HCT116 (cell line): ENCODE measurements at regions not wholly inside any gene's neighbourhood (a gene's known extent, or its start where the extent isn't known, plus 50 kb on each side); places are given as distances from the start of the nearest gene placed in this dataset.

Experiments used
- ATAC-seq: fragments of 200-7000 bp; cut with Tn5 transposase; 2 replicates; pipeline ENCODE4 v1.9.1; 2020; ENCODE audit warnings: mild to moderate bottlenecking, moderate library complexity
- BruUV-seq: library from RNA; stranded (reverse); fragments of 400-500 nt; replicated peaks from 2 replicates; lab custom pipeline; 2021; lab: Mats Ljungman, UMichigan
- CTCF ChIA-PET: fragments of 300-600 bp; sonication (Branson Sonifier 250); formaldehyde crosslinking; loops from one replicate; lab custom pipeline; 2021; ENCODE audit warnings: antibody characterized with exemption; lab: Charles Lee
- POLR2A ChIA-PET: fragments of 300-600, 350-600 bp; sonication (Branson Sonifier 250); formaldehyde crosslinking; loops from one replicate; lab custom pipeline; 2021; ENCODE audit warnings: antibody characterized with exemption; lab: Charles Lee
- RAD21 ChIA-PET, 2 experiments: fragments of 300-600 bp; sonication (Branson Sonifier 250); formaldehyde crosslinking; loops; one replicate each; lab custom pipeline; 2023; ENCODE audit warnings: low total read pairs in 2 of 2; ENCODE audit not compliant: uncharacterized antibody in 2 of 2, unreplicated experiment in 2 of 2, low non-redundant PET in 1 of 2; lab: Charles Lee
- DNase-seq: peaks from one replicate; pipeline ENCODE4 v3.0.0-alpha.2; 2010; ENCODE audit warnings: low read depth, low spot score
- H2AFZ ChIP-seq: fragments of 200-600 bp; shearing (Covaris generic), sonication (generic); 2 replicates; pipeline ENCODE4 v1.6.1; 2017; ENCODE audit warnings: low read depth, mixed run types, mixed read lengths, antibody characterized with exemption, low read length; ENCODE audit not compliant: poor library complexity, severe bottlenecking
- H3K27ac ChIP-seq: 2 replicates; pipeline ENCODE4 v1.5.1; 2012; ENCODE audit warnings: low read depth, low read length
- H3K27me3 ChIP-seq: fragments of 200-600 bp; sonication (generic); 2 replicates; pipeline ENCODE4 v1.6.1; 2016; ENCODE audit warnings: mixed run types, low read length, mixed read lengths; ENCODE audit not compliant: insufficient read depth
- H3K36me3 ChIP-seq, 2 experiments: fragments of 200-500 bp in 1 of 2; fragments of 200-600 bp in 1 of 2; sonication (Bioruptor generic) in 1 of 2; sonication (generic) in 1 of 2; 2 replicates each; pipeline versions ENCODE4 v1.5.1 to v1.6.1; 2014 to 2016; ENCODE audit warnings: low read length in 2 of 2, inconsistent platforms in 1 of 2, mixed read lengths in 1 of 2, mixed run types in 1 of 2; ENCODE audit not compliant: insufficient read depth in 2 of 2, control insufficient read depth in 1 of 2
- H3K4me1 ChIP-seq, 2 experiments: fragments of 200-600 bp in 1 of 2; sonication (generic) in 1 of 2; 2 replicates each; pipeline versions ENCODE4 v1.5.1 to v1.6.1; 2012 to 2017; ENCODE audit warnings: low read length in 2 of 2, inconsistent platforms in 1 of 2, mild to moderate bottlenecking in 1 of 2, mixed read lengths in 1 of 2, mixed run types in 1 of 2, moderate library complexity in 1 of 2; ENCODE audit not compliant: insufficient read depth in 2 of 2, control insufficient read depth in 1 of 2
- H3K4me2 ChIP-seq: fragments of 200-600 bp; sonication (generic); 2 replicates; pipeline ENCODE4 v1.6.1; 2017; ENCODE audit warnings: mixed run types, low read length, mixed read lengths
- H3K4me3 ChIP-seq, 2 experiments: fragments of 200-600 bp in 1 of 2; sonication (generic) in 1 of 2; replicated peaks in 1 of 2; 2 replicates each; pipeline ENCODE4 v1.5.1; 2011 to 2016; ENCODE audit warnings: low read length in 2 of 2, control low read depth in 1 of 2, low read depth in 1 of 2, mild to moderate bottlenecking in 1 of 2, mixed read lengths in 1 of 2, mixed run types in 1 of 2
- H3K79me2 ChIP-seq: fragments of 200-600 bp; sonication (generic); 2 replicates; pipeline ENCODE4 v1.6.1; 2017; ENCODE audit warnings: mild to moderate bottlenecking, mixed run types, low read length, moderate library complexity, mixed read lengths; ENCODE audit not compliant: insufficient read depth
- H3K9ac ChIP-seq: fragments of 200-600 bp; sonication (generic); 2 replicates; pipeline ENCODE4 v1.6.1; 2016; ENCODE audit warnings: low read length, mixed read lengths
- H3K9me2 ChIP-seq: fragments of 200-600 bp; sonication (generic), shearing (Covaris generic); 2 replicates; pipeline ENCODE4 v1.6.1; 2017; ENCODE audit warnings: mixed run types, mild to moderate bottlenecking, moderate library complexity; ENCODE audit not compliant: insufficient read depth
- H3K9me3 ChIP-seq, 2 experiments: fragments of 200-500 bp in 1 of 2; fragments of 200-600 bp in 1 of 2; sonication (Bioruptor generic) in 1 of 2; sonication (generic) in 1 of 2; 2 replicates each; pipeline ENCODE4 v1.6.1; 2014 to 2017; ENCODE audit warnings: low read length in 2 of 2, mixed read lengths in 2 of 2, inconsistent platforms in 1 of 2, low read depth in 1 of 2, mild to moderate bottlenecking in 1 of 2, mixed run types in 1 of 2, moderate library complexity in 1 of 2; ENCODE audit not compliant: control insufficient read depth in 1 of 2, insufficient read depth in 1 of 2
- H4K20me1 ChIP-seq: fragments of 200-600 bp; sonication (generic), shearing (Covaris generic); 2 replicates; pipeline ENCODE4 v1.6.1; 2017; ENCODE audit warnings: mixed run types, mild to moderate bottlenecking, moderate library complexity; ENCODE audit not compliant: insufficient read depth
- CBX3 ChIP-seq: IDR thresholded peaks from 2 replicates; pipeline ENCODE4 v1.6.1; 2012; ENCODE audit warnings: low read depth
- ELF1 ChIP-seq: IDR thresholded peaks from 2 replicates; pipeline ENCODE4 v1.6.1; 2012; ENCODE audit warnings: low read depth, borderline replicate concordance
- EZH2 ChIP-seq: fragments of 200-600 bp; sonication (generic); IDR thresholded peaks from 2 replicates; pipeline ENCODE4 v1.6.1; 2017; ENCODE audit warnings: antibody characterized with exemption, mixed run types
- EZH2phosphoT487 ChIP-seq: fragments of 200-600 bp; IDR thresholded peaks from 2 replicates; pipeline ENCODE4 v1.6.1; 2018; ENCODE audit warnings: antibody characterized with exemption, borderline replicate concordance
- FOSL1 ChIP-seq: IDR thresholded peaks from 2 replicates; pipeline ENCODE4 v1.6.1; 2012; ENCODE audit warnings: low read depth
- JUND ChIP-seq: IDR thresholded peaks from 2 replicates; pipeline ENCODE4 v1.6.1; 2012
- RAD21 ChIP-seq: IDR thresholded peaks from 2 replicates; pipeline ENCODE4 v1.6.1; 2012; ENCODE audit warnings: low read depth, mild to moderate bottlenecking
- SIN3A ChIP-seq: IDR thresholded peaks from 2 replicates; pipeline ENCODE4 v1.6.1; 2012; ENCODE audit warnings: low read depth
- YY1 ChIP-seq: IDR thresholded peaks from 2 replicates; pipeline ENCODE4 v1.6.1; 2011; ENCODE audit warnings: low read length, low read depth, moderate library complexity, mild to moderate bottlenecking; ENCODE audit not compliant: insufficient replicate concordance; ENCODE audit errors: extremely low read depth
- ZFX ChIP-seq: fragments of 450-650 bp; IDR thresholded peaks from 2 replicates; pipeline ENCODE4 v1.6.1; 2017
- ZNF274 ChIP-seq: fragments of 200-500 bp; sonication (Bioruptor generic); IDR thresholded peaks from 2 replicates; pipeline ENCODE4 v1.6.1; 2014; ENCODE audit warnings: mild to moderate bottlenecking, low read depth, low read length, inconsistent platforms
- intact Hi-C: fragments of 100-400 bp; cut with micrococcal nuclease; formaldehyde crosslinking; loops from 2 replicates; pipeline ENCODE4 v1.10.0; 2022
- TF ChIP-seq, protein P1 (sequence below): IDR thresholded peaks from 2 replicates; pipeline ENCODE4 v1.6.1; 2012; ENCODE audit warnings: low read depth
- TF ChIP-seq, protein P2 (sequence below), 3 experiments: fragments of 200-600 bp in 1 of 3; sonication (generic) in 1 of 3; IDR thresholded peaks in 2 of 3; conservative IDR thresholded peaks in 1 of 3; 2 replicates each; pipeline ENCODE4 v1.5.1; 2012 to 2017; ENCODE audit warnings: low read depth in 2 of 3, low read length in 2 of 3, antibody characterized with exemption in 1 of 3, borderline replicate concordance in 1 of 3, control low read depth in 1 of 3, mild to moderate bottlenecking in 1 of 3, mixed read lengths in 1 of 3, mixed run types in 1 of 3, moderate library complexity in 1 of 3; ENCODE audit not compliant: insufficient read depth in 1 of 3
- TF ChIP-seq, protein P3 (sequence below): IDR thresholded peaks from 2 replicates; pipeline ENCODE4 v1.6.1; 2012

DNA sequence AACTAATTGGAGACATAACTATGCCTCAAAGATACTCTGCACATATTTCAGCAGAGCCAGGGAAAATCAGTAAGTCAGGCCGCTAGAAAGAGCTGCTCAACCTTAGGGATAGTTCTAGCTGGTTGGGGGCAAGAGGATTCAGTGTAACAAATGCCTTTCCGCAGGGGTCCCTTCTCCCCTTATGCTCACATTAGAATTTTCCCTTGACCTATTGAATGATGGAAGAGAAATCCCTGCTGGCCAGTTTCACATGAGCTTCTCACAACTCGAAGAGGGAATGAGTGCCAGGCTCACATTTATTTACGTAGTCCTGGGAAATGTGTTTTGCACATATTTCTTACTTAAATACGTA, 66.2 kb upstream of the USP9X start:
- ChIA-PET RAD21 (no interaction called here), POLR2A (no interaction called here), CTCF (no interaction called here)
- Histone ChIP-seq H3K4me1 (peaks cover 4 to 22% of the 10 kb centered on the region in 2 experiments), H3K27me3 (no peaks in the 10 kb centered on the region), H3K79me2 (no peaks in the 10 kb centered on the region), H3K27ac (no peak overlapping the region), H3K9ac (no peak overlapping the region), H3K36me3 (no peaks in the 10 kb centered on the region), H4K20me1 (no peaks in the 10 kb centered on the region), H3K4me3 (no peak overlapping the region), H3K9me3 (no peaks in the 10 kb centered on the region), H3K4me2 (no peak overlapping the region), H3K9me2 (no peaks in the 10 kb centered on the region), H2AFZ (no peak overlapping the region)
- BruUV-seq = no TSS peak
- ATAC-seq (no peak), DNase-seq (no peak)
- intact Hi-C loops = no loop called here
- TF ChIP-seq EZH2phosphoT487 (no peak), RAD21 (no peak), CBX3 (no peak), ELF1 (no peak), EZH2 (no peak), SIN3A (no peak), FOSL1 (no peak), YY1 (no peak), JUND (no peak), ZFX (no peak), ZNF274 (no peak)
- TF ChIP-seq, protein P1, sequence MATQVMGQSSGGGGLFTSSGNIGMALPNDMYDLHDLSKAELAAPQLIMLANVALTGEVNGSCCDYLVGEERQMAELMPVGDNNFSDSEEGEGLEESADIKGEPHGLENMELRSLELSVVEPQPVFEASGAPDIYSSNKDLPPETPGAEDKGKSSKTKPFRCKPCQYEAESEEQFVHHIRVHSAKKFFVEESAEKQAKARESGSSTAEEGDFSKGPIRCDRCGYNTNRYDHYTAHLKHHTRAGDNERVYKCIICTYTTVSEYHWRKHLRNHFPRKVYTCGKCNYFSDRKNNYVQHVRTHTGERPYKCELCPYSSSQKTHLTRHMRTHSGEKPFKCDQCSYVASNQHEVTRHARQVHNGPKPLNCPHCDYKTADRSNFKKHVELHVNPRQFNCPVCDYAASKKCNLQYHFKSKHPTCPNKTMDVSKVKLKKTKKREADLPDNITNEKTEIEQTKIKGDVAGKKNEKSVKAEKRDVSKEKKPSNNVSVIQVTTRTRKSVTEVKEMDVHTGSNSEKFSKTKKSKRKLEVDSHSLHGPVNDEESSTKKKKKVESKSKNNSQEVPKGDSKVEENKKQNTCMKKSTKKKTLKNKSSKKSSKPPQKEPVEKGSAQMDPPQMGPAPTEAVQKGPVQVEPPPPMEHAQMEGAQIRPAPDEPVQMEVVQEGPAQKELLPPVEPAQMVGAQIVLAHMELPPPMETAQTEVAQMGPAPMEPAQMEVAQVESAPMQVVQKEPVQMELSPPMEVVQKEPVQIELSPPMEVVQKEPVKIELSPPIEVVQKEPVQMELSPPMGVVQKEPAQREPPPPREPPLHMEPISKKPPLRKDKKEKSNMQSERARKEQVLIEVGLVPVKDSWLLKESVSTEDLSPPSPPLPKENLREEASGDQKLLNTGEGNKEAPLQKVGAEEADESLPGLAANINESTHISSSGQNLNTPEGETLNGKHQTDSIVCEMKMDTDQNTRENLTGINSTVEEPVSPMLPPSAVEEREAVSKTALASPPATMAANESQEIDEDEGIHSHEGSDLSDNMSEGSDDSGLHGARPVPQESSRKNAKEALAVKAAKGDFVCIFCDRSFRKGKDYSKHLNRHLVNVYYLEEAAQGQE = no peak
- TF ChIP-seq, protein P2, sequence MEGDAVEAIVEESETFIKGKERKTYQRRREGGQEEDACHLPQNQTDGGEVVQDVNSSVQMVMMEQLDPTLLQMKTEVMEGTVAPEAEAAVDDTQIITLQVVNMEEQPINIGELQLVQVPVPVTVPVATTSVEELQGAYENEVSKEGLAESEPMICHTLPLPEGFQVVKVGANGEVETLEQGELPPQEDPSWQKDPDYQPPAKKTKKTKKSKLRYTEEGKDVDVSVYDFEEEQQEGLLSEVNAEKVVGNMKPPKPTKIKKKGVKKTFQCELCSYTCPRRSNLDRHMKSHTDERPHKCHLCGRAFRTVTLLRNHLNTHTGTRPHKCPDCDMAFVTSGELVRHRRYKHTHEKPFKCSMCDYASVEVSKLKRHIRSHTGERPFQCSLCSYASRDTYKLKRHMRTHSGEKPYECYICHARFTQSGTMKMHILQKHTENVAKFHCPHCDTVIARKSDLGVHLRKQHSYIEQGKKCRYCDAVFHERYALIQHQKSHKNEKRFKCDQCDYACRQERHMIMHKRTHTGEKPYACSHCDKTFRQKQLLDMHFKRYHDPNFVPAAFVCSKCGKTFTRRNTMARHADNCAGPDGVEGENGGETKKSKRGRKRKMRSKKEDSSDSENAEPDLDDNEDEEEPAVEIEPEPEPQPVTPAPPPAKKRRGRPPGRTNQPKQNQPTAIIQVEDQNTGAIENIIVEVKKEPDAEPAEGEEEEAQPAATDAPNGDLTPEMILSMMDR (IDR thresholded peaks at IDR 0.05 in 2 of 3, conservative IDR thresholded peaks at IDR 0.05 in 1 of 3; ENCODE audit: borderline replicate concordance in 1 of 3, insufficient read depth in 1 of 3, low read depth in 2 of 3, low read length in 2 of 3) = no peak
- TF ChIP-seq, protein P3, sequence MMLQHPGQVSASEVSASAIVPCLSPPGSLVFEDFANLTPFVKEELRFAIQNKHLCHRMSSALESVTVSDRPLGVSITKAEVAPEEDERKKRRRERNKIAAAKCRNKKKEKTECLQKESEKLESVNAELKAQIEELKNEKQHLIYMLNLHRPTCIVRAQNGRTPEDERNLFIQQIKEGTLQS = no peak
